Lung (tissue), 11 donors: ENCODE measurements at regions not wholly inside any gene's neighbourhood (a gene's known extent, or its start where the extent isn't known, plus 50 kb on each side); places are given as distances from the start of the nearest gene placed in this dataset.

Source experiments
- ATAC-seq: fragments of 200-7000 bp; cut with Tn5 transposase; one replicate; pipeline ENCODE4 v1.9.1; 2020; ENCODE audit warnings: moderate number of reproducible peaks; ENCODE audit not compliant: insufficient read depth, low FRiP score
- DNase-seq, 3 donors: peaks; one replicate each; pipeline ENCODE4 v3.0.0-alpha.2; 2013 to 2017
- H3K27ac ChIP-seq, 2 donors: one replicate each; pipeline ENCODE4 v1.5.1; 2013; ENCODE audit warnings: mild to moderate bottlenecking in 2 of 2, moderate library complexity in 2 of 2, control low read depth in 1 of 2, inconsistent platforms in 1 of 2, low read depth in 1 of 2, low read length in 1 of 2
- H3K27me3 ChIP-seq, 3 donors: one replicate each; pipeline ENCODE4 v1.5.1; 2013; ENCODE audit warnings: low read length in 2 of 3; ENCODE audit not compliant: control insufficient read depth in 3 of 3, insufficient read depth in 3 of 3
- H3K36me3 ChIP-seq, 4 donors: one replicate each; pipeline ENCODE4 v1.5.1; 2013; ENCODE audit warnings: low read length in 4 of 4, mild to moderate bottlenecking in 1 of 4, moderate library complexity in 1 of 4; ENCODE audit not compliant: control insufficient read depth in 4 of 4, insufficient read depth in 4 of 4
- H3K4me1 ChIP-seq, 5 donors: one replicate each; pipeline ENCODE4 v1.5.1; 2013; ENCODE audit warnings: low read length in 5 of 5, mild to moderate bottlenecking in 2 of 5, moderate library complexity in 1 of 5; ENCODE audit not compliant: control insufficient read depth in 5 of 5, insufficient read depth in 5 of 5
- H3K4me3 ChIP-seq: one replicate; pipeline ENCODE4 v1.5.1; 2013; ENCODE audit warnings: mild to moderate bottlenecking, control low read depth, moderate library complexity
- H3K9ac ChIP-seq, 2 donors: one replicate each; pipeline ENCODE4 v1.5.1; 2013; ENCODE audit warnings: low read length in 2 of 2, control low read depth in 1 of 2; ENCODE audit not compliant: insufficient read depth in 1 of 2
- H3K9me3 ChIP-seq, 4 donors: one replicate each; pipeline ENCODE4 v1.5.1; 2013; ENCODE audit warnings: low read length in 3 of 4, mild to moderate bottlenecking in 1 of 4, moderate library complexity in 1 of 4; ENCODE audit not compliant: control insufficient read depth in 4 of 4, insufficient read depth in 3 of 4
- WGBS, 2 donors: extraction: QIAGEN DNeasy Blood & Tissue Kit; methylation state at CpG; one replicate each; pipeline ENCODE4 v1.1.7; 2013; 5-methylcytosine and 5-hydroxymethylcytosine counted together
- TF ChIP-seq, protein P1 (sequence below): IDR thresholded peaks from 2 replicates; pipeline ENCODE4 v1.5.1; 2012; ENCODE audit warnings: mild to moderate bottlenecking; ENCODE audit errors: control extremely low read depth, extremely low read depth
- donor health status: control.
- donor health status: control.
- donor health status: Bipolar disorder and iron deficiency.
- donor health status: healthy.
- donor health status: DM: yes; HTN: yes; CAD: no.

DNA sequence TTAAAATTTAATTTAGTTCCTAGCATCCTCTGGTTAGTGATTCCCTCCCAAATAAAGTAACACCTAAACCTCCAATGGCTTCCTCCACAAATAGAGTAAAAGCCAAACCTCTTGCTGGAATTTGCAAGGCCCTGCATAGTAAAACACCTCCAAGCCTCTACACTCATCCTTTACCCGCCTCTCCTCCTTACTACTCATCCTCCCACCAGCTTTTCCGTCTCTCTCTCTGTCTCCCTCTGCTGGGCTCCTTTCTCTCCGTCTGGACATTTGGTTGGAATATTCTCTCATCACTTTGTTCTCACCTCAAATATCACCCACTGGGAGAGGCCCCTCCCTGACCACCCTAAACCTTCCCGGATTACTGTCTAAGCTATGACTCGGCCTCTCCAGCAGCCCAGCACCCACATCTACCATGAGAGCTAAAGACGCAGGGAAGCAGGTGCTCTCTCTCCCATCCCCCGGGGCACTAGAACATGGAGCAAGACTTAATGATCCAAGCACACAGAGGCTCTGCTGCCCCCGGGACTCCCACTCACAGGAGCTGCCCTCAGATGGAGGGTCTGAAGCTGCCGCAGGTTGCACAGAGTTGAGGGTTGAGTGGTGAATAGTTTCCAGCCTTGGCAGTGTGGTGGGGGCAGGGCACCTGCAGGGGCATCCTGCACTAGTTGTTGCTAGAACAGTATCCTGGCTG, 167.2 kb downstream of the FBXO15 start:
- Histone ChIP-seq H3K36me3 (no peaks in the 10 kb centered on the region), H3K27me3 (no peaks in the 10 kb centered on the region), H3K4me3 (no peak overlapping the region), H3K27ac (no peak overlapping the region), H3K9ac (no peak overlapping the region), H3K9me3 (no peaks in the 10 kb centered on the region), H3K4me1 (no peaks in the 10 kb centered on the region)
- 72 to 80% methylated on average over 9 of the region's 9 CpGs for WGBS, 2 donors
- DNase-seq (peak in 1 of 3 donors; percentile 5), ATAC-seq (no peak)
- TF ChIP-seq, protein P1, sequence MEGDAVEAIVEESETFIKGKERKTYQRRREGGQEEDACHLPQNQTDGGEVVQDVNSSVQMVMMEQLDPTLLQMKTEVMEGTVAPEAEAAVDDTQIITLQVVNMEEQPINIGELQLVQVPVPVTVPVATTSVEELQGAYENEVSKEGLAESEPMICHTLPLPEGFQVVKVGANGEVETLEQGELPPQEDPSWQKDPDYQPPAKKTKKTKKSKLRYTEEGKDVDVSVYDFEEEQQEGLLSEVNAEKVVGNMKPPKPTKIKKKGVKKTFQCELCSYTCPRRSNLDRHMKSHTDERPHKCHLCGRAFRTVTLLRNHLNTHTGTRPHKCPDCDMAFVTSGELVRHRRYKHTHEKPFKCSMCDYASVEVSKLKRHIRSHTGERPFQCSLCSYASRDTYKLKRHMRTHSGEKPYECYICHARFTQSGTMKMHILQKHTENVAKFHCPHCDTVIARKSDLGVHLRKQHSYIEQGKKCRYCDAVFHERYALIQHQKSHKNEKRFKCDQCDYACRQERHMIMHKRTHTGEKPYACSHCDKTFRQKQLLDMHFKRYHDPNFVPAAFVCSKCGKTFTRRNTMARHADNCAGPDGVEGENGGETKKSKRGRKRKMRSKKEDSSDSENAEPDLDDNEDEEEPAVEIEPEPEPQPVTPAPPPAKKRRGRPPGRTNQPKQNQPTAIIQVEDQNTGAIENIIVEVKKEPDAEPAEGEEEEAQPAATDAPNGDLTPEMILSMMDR = no peak

DNA sequence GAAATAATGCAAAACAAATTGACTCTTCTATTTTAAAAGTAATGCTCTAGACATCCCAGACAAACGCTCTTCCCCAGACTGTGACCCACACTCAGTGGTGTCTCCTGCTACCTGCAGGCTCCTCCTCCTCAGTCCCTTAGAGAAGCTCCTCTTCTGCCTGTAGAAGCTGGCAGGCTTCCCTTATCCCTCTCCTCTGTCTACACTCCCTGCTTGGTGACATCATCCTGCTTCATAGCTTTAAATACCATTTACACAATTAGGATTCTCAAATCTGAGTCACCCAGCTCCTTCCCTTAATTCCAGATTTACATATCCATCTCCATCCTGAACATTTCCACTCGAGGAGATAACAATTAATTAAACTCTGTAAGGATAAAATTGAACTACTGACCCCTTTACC, 167.9 kb downstream of the FBXO15 start:
- no peak for ATAC-seq
- H3K9me3 ChIP-seq = no peaks in the 10 kb centered on the region
- no peak overlapping the region for H3K4me3 ChIP-seq
- DNase-seq = no peak
- 43 to 49% methylated on average over 2 of the region's 2 CpGs for WGBS, 2 donors
- no peaks in the 10 kb centered on the region for H3K36me3 ChIP-seq
- no peaks in the 10 kb centered on the region for H3K4me1 ChIP-seq
- TF ChIP-seq, protein P1 = no peak
- no peak overlapping the region for H3K9ac ChIP-seq
- H3K27me3 ChIP-seq = no peaks in the 10 kb centered on the region
- no peak overlapping the region for H3K27ac ChIP-seq

DNA sequence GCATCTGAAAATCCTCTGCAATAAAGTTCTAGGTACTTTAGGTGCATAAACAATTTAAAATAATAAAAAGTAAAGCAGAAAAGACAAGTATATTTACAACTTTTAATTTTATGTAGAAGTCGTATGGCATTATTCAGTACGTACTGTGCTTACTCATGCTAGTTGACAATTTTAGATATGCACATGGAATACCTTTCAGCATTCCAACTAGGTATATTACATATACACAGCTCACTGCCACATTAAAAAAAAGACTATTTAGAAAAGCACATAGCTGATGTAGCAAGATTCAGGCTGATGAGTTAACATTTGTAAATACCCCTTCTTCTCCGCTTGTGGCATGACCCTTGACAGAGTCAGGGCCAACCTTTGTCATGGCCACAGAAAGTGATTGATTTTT, 171.2 kb downstream of the FBXO15 start:
- no peak overlapping the region for H3K27ac ChIP-seq

More for the DNA sequence above, 171.2 kb downstream of the FBXO15 start:
- no peak for ATAC-seq
- Histone ChIP-seq H3K4me3 (no peak overlapping the region), H3K36me3 (no peaks in the 10 kb centered on the region), H3K27me3 (no peaks in the 10 kb centered on the region), H3K9ac (no peak overlapping the region), H3K9me3 (no peaks in the 10 kb centered on the region), H3K4me1 (no peaks in the 10 kb centered on the region)
- TF ChIP-seq, protein P1 = no peak
- WGBS, 2 donors = 30 to 45% methylated on average over 3 of the region's 3 CpGs
- no peak for DNase-seq
